HepG2 (cell line): ENCODE measurements at regions not wholly inside any gene's neighbourhood (a gene's known extent, or its start where the extent isn't known, plus 50 kb on each side); places are given as distances from the start of the nearest gene placed in this dataset.

Source experiments
- GABPB1 ChIP-seq: IDR thresholded peaks from 2 replicates; pipeline ENCODE4 v1.6.1; 2016; ENCODE audit warnings: mild to moderate bottlenecking, missing genetic modification reagents, moderate library complexity, missing compliant biosample characterization
- KDM5B ChIP-seq: sonication (generic); formaldehyde crosslinking; IDR thresholded peaks from 2 replicates; pipeline ENCODE4 v1.4.0; 2020; ENCODE audit warnings: missing genetic modification reagents, mild to moderate bottlenecking, borderline replicate concordance
- PTBP1 ChIP-seq: fragments of 200-400 bp; formaldehyde crosslinking; IDR thresholded peaks from 2 replicates; pipeline ENCODE4 v1.6.1; 2018; ENCODE audit warnings: low read length, low read depth; ENCODE audit not compliant: poor library complexity, severe bottlenecking
- RARA ChIP-seq: IDR thresholded peaks from 2 replicates; pipeline ENCODE4 v1.6.1; 2016; ENCODE audit warnings: missing genetic modification reagents, missing compliant biosample characterization
- REPIN1 ChIP-seq: sonication (generic); formaldehyde crosslinking; IDR thresholded peaks from 2 replicates; pipeline ENCODE4 v1.8.0; 2022; ENCODE audit warnings: missing genetic modification reagents, low read depth, mild to moderate bottlenecking, borderline replicate concordance
- TBX3 ChIP-seq: fragments of 450-650 bp; IDR thresholded peaks from 2 replicates; pipeline ENCODE4 v1.6.1; 2017; ENCODE audit warnings: antibody characterized with exemption, mild to moderate bottlenecking, inconsistent platforms, borderline replicate concordance
- TEAD3 ChIP-seq: optimal IDR thresholded peaks from 2 replicates; pipeline ENCODE3; 2016; ENCODE audit warnings: borderline replicate concordance
- ZBTB3 ChIP-seq: sonication (generic); formaldehyde crosslinking; IDR thresholded peaks from 2 replicates; pipeline ENCODE4 v1.4.0; 2020; ENCODE audit warnings: low read depth, mild to moderate bottlenecking, moderate library complexity, missing genetic modification reagents, borderline replicate concordance
- ZBTB44 ChIP-seq: sonication (generic); formaldehyde crosslinking; IDR thresholded peaks from 2 replicates; pipeline ENCODE4 v1.4.0; 2020; ENCODE audit warnings: missing genetic modification reagents
- ZFP1 ChIP-seq: IDR thresholded peaks from 2 replicates; pipeline ENCODE4 v1.6.1; 2016
- ZNF12 ChIP-seq: sonication (generic); formaldehyde crosslinking; IDR thresholded peaks from 2 replicates; pipeline ENCODE4 v1.5.0; 2020; ENCODE audit warnings: missing genetic modification reagents
- ZNF253 ChIP-seq: sonication (generic); formaldehyde crosslinking; IDR thresholded peaks from 2 replicates; pipeline ENCODE4 v1.8.0; 2022; ENCODE audit warnings: mild to moderate bottlenecking, missing genetic modification reagents, borderline replicate concordance
- ZNF292 ChIP-seq: sonication (generic); formaldehyde crosslinking; IDR thresholded peaks from 2 replicates; pipeline ENCODE4 v1.8.1; 2022; ENCODE audit warnings: mild to moderate bottlenecking, low read depth, missing genetic modification reagents, borderline replicate concordance
- ZNF556 ChIP-seq: sonication (generic); formaldehyde crosslinking; IDR thresholded peaks from 2 replicates; pipeline ENCODE4 v1.4.0; 2020; ENCODE audit warnings: mild to moderate bottlenecking, missing genetic modification reagents, borderline replicate concordance
- ZNF598 ChIP-seq: sonication (generic); formaldehyde crosslinking; IDR thresholded peaks from 2 replicates; pipeline ENCODE4 v1.5.1; 2020; ENCODE audit warnings: mild to moderate bottlenecking, missing genetic modification reagents, borderline replicate concordance
- ZNF687 ChIP-seq: sonication (generic); formaldehyde crosslinking; IDR thresholded peaks from 2 replicates; pipeline ENCODE4 v1.5.1; 2020; ENCODE audit warnings: mild to moderate bottlenecking, missing genetic modification reagents, moderate library complexity
- ZNF7 ChIP-seq: IDR thresholded peaks from 2 replicates; pipeline ENCODE4 v1.6.1; 2016; ENCODE audit warnings: missing biosample characterization, missing genetic modification reagents
- TF ChIP-seq, protein P1 (sequence below): sonication (generic); formaldehyde crosslinking; IDR thresholded peaks from 2 replicates; pipeline ENCODE4 v1.4.0; 2020; ENCODE audit warnings: mild to moderate bottlenecking, missing genetic modification reagents
- TF ChIP-seq, protein P2 (sequence below): sonication (generic); formaldehyde crosslinking; IDR thresholded peaks from 2 replicates; pipeline ENCODE4 v1.8.0; 2022; ENCODE audit warnings: low read depth, missing genetic modification reagents

DNA sequence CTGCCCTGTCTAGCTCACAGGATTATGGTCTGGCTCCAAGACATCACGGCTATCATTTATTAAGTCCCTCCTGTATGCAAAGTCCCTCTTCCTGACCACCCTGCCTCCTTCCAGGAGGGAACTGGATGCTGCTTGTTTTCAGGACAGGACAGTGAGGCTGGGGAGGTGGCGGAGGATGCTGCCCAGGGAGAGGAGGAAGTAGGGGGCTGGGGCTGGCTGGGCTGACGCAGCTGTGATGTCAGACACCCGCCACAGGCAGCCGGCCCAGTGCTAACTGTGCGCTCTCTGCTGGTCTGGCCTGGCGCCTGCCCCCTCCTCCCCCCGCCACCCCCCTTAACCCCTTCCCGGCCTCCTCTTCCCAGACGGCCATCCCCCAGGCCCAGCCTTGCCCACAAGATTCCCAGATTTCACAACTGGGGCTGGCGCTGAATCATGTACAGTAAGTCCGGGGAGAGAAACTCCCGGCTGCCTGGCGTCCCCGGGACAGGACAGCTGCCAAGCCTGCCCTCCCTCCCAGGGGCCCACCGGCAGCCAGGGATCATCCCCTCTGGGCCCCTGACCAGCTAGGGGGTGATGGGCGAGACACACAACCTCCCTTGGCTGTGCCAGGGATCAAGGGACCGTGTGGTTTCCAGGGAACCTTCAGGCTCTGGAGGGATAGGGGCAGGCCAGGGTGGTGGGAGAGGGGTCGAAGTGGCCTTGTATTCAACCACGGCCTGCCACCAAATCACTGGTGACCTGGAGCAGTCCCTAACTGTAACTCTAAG, 118.1 kb downstream of the CEBPB start (continued):
- TF ChIP-seq ZNF7 (CRISPR knock-in tag) (no peak), ZNF556 (peak; percentile 67; the same call in 1 of the 2 replicates), TEAD3 (CRISPR knock-in tag) (peak; percentile 53), ZNF253 (no peak), GABPB1 (peak; percentile 82), KDM5B (CRISPR knock-in tag) (peak; percentile 59; the same call in 1 of the 2 replicates), ZBTB3 (CRISPR knock-in tag) (no peak; the same call in 1 of the 2 replicates), ZNF598 (CRISPR knock-in tag) (no peak), TBX3 (no peak), ZNF687 (CRISPR knock-in tag) (peak; percentile 92), ZNF12 (CRISPR knock-in tag) (peak; percentile 26; the same call in 1 of the 2 replicates), RARA (CRISPR knock-in tag) (peak; percentile 53; the same call in 1 of the 2 replicates), ZNF292 (CRISPR knock-in tag) (0 out of 2 replicates have a peak, but pooled peaks have one; percentile 62), PTBP1 (peak; percentile 62), ZFP1 (CRISPR knock-in tag) (peak; percentile 65), REPIN1 (CRISPR knock-in tag) (peak; percentile 44), ZBTB44 (CRISPR knock-in tag) (0 out of 2 replicates have a peak, but pooled peaks have one; percentile 20)
- TF ChIP-seq, protein P1, sequence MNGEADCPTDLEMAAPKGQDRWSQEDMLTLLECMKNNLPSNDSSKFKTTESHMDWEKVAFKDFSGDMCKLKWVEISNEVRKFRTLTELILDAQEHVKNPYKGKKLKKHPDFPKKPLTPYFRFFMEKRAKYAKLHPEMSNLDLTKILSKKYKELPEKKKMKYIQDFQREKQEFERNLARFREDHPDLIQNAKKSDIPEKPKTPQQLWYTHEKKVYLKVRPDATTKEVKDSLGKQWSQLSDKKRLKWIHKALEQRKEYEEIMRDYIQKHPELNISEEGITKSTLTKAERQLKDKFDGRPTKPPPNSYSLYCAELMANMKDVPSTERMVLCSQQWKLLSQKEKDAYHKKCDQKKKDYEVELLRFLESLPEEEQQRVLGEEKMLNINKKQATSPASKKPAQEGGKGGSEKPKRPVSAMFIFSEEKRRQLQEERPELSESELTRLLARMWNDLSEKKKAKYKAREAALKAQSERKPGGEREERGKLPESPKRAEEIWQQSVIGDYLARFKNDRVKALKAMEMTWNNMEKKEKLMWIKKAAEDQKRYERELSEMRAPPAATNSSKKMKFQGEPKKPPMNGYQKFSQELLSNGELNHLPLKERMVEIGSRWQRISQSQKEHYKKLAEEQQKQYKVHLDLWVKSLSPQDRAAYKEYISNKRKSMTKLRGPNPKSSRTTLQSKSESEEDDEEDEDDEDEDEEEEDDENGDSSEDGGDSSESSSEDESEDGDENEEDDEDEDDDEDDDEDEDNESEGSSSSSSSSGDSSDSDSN (CRISPR knock-in tag), result peak; percentile 90
- TF ChIP-seq, protein P2, sequence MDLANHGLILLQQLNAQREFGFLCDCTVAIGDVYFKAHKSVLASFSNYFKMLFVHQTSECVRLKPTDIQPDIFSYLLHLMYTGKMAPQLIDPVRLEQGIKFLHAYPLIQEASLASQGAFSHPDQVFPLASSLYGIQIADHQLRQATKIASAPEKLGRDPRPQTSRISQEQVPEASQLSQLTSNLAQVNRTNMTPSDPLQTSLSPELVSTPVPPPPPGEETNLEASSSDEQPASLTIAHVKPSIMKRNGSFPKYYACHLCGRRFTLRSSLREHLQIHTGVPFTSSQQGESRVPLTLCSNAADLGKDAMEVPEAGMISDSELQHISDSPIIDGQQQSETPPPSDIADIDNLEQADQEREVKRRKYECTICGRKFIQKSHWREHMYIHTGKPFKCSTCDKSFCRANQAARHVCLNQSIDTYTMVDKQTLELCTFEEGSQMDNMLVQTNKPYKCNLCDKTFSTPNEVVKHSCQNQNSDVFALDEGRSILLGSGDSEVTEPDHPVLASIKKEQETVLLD (CRISPR knock-in tag), result no peak
